ENCODE measurements at regions not wholly inside any gene's neighbourhood (a gene's known extent, or its start where the extent isn't known, plus 50 kb on each side); places are given as distances from the start of the nearest gene placed in this dataset.

GRCh38 chr6:137761072-137761471, 106.0 kb upstream of the TNFAIP3 start:
- TF ChIP-seq EZH2 (IDR thresholded peaks at IDR 0.05): no peak
- TF ChIP-seq POLR2AphosphoS5 (IDR thresholded peaks at IDR 0.05; ENCODE audit: borderline replicate concordance, low read depth, low read length): no peak
